Right lobe of liver (tissue), 4 donors: ENCODE measurements at regions not wholly inside any gene's neighbourhood (a gene's known extent, or its start where the extent isn't known, plus 50 kb on each side); places are given as distances from the start of the nearest gene placed in this dataset.
"Not testable (repeated sequence)": the region's sequence is repeated elsewhere in the genome, so short reads cannot be mapped to it uniquely, and the experiment has no call there.

Experiments used
- CTCF ChIP-seq, 4 donors: fragments of 200-600 bp in 3 of 4; fragments of 450-650 bp in 1 of 4; IDR thresholded peaks; one replicate each; pipeline versions ENCODE4 v1.5.1 to v1.8.0; 2016 to 2022; ENCODE audit warnings: antibody characterized with exemption in 4 of 4, mild to moderate bottlenecking in 2 of 4
- POLR2A ChIP-seq: fragments of 450-650 bp; IDR thresholded peaks from one replicate; pipeline ENCODE4 v1.6.1; 2017; ENCODE audit warnings: antibody characterized with exemption, mild to moderate bottlenecking
- donor health status: DM: no; HTN: no; CAD: no.
- donor health status: DM: no; HTN: no; CAD: no.
- donor health status: DM: no; HTN: yes; CAD: no.

DNA sequence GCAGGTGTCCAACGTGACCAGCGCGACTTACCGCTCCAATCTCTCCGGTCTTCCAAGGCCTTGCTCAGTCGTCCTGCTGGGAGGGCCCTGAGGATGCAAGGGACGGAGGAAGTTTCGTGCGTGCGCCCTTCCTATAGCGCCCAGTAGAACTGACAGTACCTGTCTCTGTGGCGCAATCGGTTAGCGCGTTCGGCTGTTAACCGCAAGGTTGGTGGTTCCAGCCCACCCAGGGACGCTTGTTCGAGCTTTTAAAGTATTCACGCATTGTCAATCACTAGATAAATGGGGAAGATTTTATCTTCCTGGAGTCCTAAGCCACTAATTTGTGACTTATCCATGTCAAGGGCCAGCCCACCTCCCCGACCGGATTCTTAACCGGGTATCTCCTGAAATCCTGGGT, 141.1 kb upstream of the NOTCH2NLA start:
- TF ChIP-seq CTCF (IDR thresholded peaks at IDR 0.05); POLR2A: not testable (repeated sequence)
